Lung (tissue), 11 donors: ENCODE measurements at regions not wholly inside any gene's neighbourhood (a gene's known extent, or its start where the extent isn't known, plus 50 kb on each side); places are given as distances from the start of the nearest gene placed in this dataset.

Experiments
- ATAC-seq: fragments of 200-7000 bp; cut with Tn5 transposase; one replicate; pipeline ENCODE4 v1.9.1; 2020; ENCODE audit warnings: moderate number of reproducible peaks; ENCODE audit not compliant: insufficient read depth, low FRiP score
- DNase-seq, 3 donors: peaks; one replicate each; pipeline ENCODE4 v3.0.0-alpha.2; 2013 to 2017
- H3K27ac ChIP-seq, 2 donors: one replicate each; pipeline ENCODE4 v1.5.1; 2013; ENCODE audit warnings: mild to moderate bottlenecking in 2 of 2, moderate library complexity in 2 of 2, control low read depth in 1 of 2, inconsistent platforms in 1 of 2, low read depth in 1 of 2, low read length in 1 of 2
- H3K27me3 ChIP-seq, 3 donors: one replicate each; pipeline ENCODE4 v1.5.1; 2013; ENCODE audit warnings: low read length in 2 of 3; ENCODE audit not compliant: control insufficient read depth in 3 of 3, insufficient read depth in 3 of 3
- H3K36me3 ChIP-seq, 4 donors: one replicate each; pipeline ENCODE4 v1.5.1; 2013; ENCODE audit warnings: low read length in 4 of 4, mild to moderate bottlenecking in 1 of 4, moderate library complexity in 1 of 4; ENCODE audit not compliant: control insufficient read depth in 4 of 4, insufficient read depth in 4 of 4
- H3K4me1 ChIP-seq, 5 donors: one replicate each; pipeline ENCODE4 v1.5.1; 2013; ENCODE audit warnings: low read length in 5 of 5, mild to moderate bottlenecking in 2 of 5, moderate library complexity in 1 of 5; ENCODE audit not compliant: control insufficient read depth in 5 of 5, insufficient read depth in 5 of 5
- H3K4me3 ChIP-seq: one replicate; pipeline ENCODE4 v1.5.1; 2013; ENCODE audit warnings: mild to moderate bottlenecking, control low read depth, moderate library complexity
- H3K9ac ChIP-seq, 2 donors: one replicate each; pipeline ENCODE4 v1.5.1; 2013; ENCODE audit warnings: low read length in 2 of 2, control low read depth in 1 of 2; ENCODE audit not compliant: insufficient read depth in 1 of 2
- H3K9me3 ChIP-seq, 4 donors: one replicate each; pipeline ENCODE4 v1.5.1; 2013; ENCODE audit warnings: low read length in 3 of 4, mild to moderate bottlenecking in 1 of 4, moderate library complexity in 1 of 4; ENCODE audit not compliant: control insufficient read depth in 4 of 4, insufficient read depth in 3 of 4
- CTCF ChIP-seq: IDR thresholded peaks from 2 replicates; pipeline ENCODE4 v1.5.1; 2012; ENCODE audit warnings: mild to moderate bottlenecking; ENCODE audit errors: control extremely low read depth, extremely low read depth
- WGBS, 2 donors: extraction: QIAGEN DNeasy Blood & Tissue Kit; methylation state at CpG; one replicate each; pipeline ENCODE4 v1.1.7; 2013; 5-methylcytosine and 5-hydroxymethylcytosine counted together
- donor health status: control.
- donor health status: control.
- donor health status: Bipolar disorder and iron deficiency.
- donor health status: healthy.
- donor health status: DM: yes; HTN: yes; CAD: no.

GRCh38 chr14:54225457-54226060 is 171.2 kb upstream of the CDKN3 start:
- WGBS, 2 donors: 42 to 48% methylated on average over 7 of the region's 7 CpGs
- no peaks in the 10 kb centered on the region for H3K9me3 ChIP-seq
- DNase-seq: peak in 2 of 3 donors; percentile 58 to 76
- ATAC-seq: no peak
- no peak overlapping the region for H3K4me3 ChIP-seq
- H3K36me3 ChIP-seq: no peaks in the 10 kb centered on the region
- no peak overlapping the region for H3K9ac ChIP-seq
- peaks cover 0 to 13% (median 0%) of the 10 kb centered on the region in 5 donors for H3K4me1 ChIP-seq
- no peak for TF ChIP-seq CTCF
- no peak overlapping the region for H3K27ac ChIP-seq
- H3K27me3 ChIP-seq: no peaks in the 10 kb centered on the region

GRCh38 chr14:54226103-54226502 is 170.7 kb upstream of the CDKN3 start:
- WGBS, 2 donors: 72 to 87% methylated on average over 2 of the region's 2 CpGs
- no peak for TF ChIP-seq CTCF

DNA sequence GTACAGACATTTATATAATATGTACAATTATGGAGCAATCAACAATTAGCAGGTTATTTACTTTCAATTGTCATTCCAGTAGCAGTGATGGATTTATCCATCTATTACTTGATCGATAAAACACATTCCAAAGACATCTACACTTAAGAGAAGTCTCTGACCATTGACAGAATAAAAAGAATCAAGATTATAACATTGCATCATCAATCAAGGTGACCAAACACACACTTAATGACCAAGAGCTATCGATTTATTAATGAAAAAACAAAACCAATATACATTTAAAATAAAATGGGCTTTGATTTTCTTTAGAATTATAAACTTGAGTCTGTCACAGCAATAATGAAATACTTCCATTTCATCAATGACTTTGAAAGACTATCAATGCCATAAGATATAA is 170.2 kb upstream of the CDKN3 start:
- Histone ChIP-seq H3K27ac (no peak overlapping the region), H3K4me3 (no peak overlapping the region), H3K4me1 (peaks cover 0 to 6% (median 0%) of the 10 kb centered on the region in 5 donors), H3K27me3 (no peaks in the 10 kb centered on the region), H3K9ac (no peak overlapping the region), H3K9me3 (no peaks in the 10 kb centered on the region), H3K36me3 (no peaks in the 10 kb centered on the region)
- DNase-seq (no peak), ATAC-seq (no peak)
- no peak for TF ChIP-seq CTCF
- WGBS, 2 donors: 88 to 90% methylated on average over 2 of the region's 2 CpGs

More at GRCh38 chr14:54226103-54226502, 170.7 kb upstream of the CDKN3 start:
- H3K27me3 ChIP-seq: no peaks in the 10 kb centered on the region
- H3K9me3 ChIP-seq: no peaks in the 10 kb centered on the region
- no peak overlapping the region for H3K9ac ChIP-seq
- no peaks in the 10 kb centered on the region for H3K36me3 ChIP-seq
- no peak for DNase-seq
- no peak overlapping the region for H3K4me3 ChIP-seq
- H3K4me1 ChIP-seq: peaks cover 0 to 8% (median 0%) of the 10 kb centered on the region in 5 donors
- H3K27ac ChIP-seq: no peak overlapping the region
- no peak for ATAC-seq

- no peaks in the 10 kb centered on the region for H3K36me3 ChIP-seq
- DNase-seq: peak in 2 of 3 donors; percentile 55 to 67
- no peaks in the 10 kb centered on the region for H3K9me3 ChIP-seq
- peaks cover 0 to 6% (median 0%) of the 10 kb centered on the region in 5 donors for H3K4me1 ChIP-seq
- no peak for ATAC-seq
- H3K27me3 ChIP-seq: no peaks in the 10 kb centered on the region
- no peak overlapping the region for H3K27ac ChIP-seq
- TF ChIP-seq CTCF: no peak
- WGBS, 2 donors: 76 to 92% methylated on average over 1 of the region's 1 CpG
- H3K9ac ChIP-seq: peak overlapping the region in 1 of 2 donors; percentile 9
- no peak overlapping the region for H3K4me3 ChIP-seq
Measured at GRCh38 chr14:54229136-54229535, 167.7 kb upstream of the CDKN3 start.
